ENCODE measurements at regions not wholly inside any gene's neighbourhood (a gene's known extent, or its start where the extent isn't known, plus 50 kb on each side); places are given as distances from the start of the nearest gene placed in this dataset.

GRCh38 chr2:126315828-126316227, 340.1 kb upstream of the GYPC start:
- ChIA-PET POLR2A (no interaction called here), CTCF (ENCODE audit: low intra/inter-chr PET ratio, low total read pairs) (no interaction called here)
- Histone ChIP-seq H3K4me3 (replicated peaks in 1 of 3; ENCODE audit: insufficient read depth in 1 of 3, low read depth in 2 of 3, low read length in 3 of 3) (no peak overlapping the region), H3K36me3 (replicated peaks in 1 of 2; ENCODE audit: control insufficient read depth in 1 of 2, insufficient read depth in 2 of 2, low read length in 2 of 2) (no peaks in the 10 kb centered on the region), H3K27ac (ENCODE audit: extremely low read length, insufficient read depth, low read length) (no peak overlapping the region), H4K20me1 (ENCODE audit: insufficient read depth, low read length) (no peaks in the 10 kb centered on the region), H3K79me2 (ENCODE audit: insufficient read depth, low read length) (no peaks in the 10 kb centered on the region), H3K27me3 (ENCODE audit: control insufficient read depth in 1 of 2, insufficient read depth in 2 of 2, low read length in 2 of 2) (no peaks in the 10 kb centered on the region), H3K4me1 (ENCODE audit: insufficient read depth, low read length) (no peaks in the 10 kb centered on the region), H3K9ac (ENCODE audit: insufficient read depth, low read depth, low read length) (no peak overlapping the region), H3K4me2 (ENCODE audit: low read depth, low read length) (no peak overlapping the region), H3K9me3 (ENCODE audit: low read length) (no peaks in the 10 kb centered on the region), H2AFZ (ENCODE audit: low read length) (no peak overlapping the region)
- BruUV-seq (replicated peaks), result no TSS peak
- no peak for ATAC-seq
- TF ChIP-seq ARID5B (CRISPR knock-in tag; IDR thresholded peaks at IDR 0.05) (no peak), GLMP (CRISPR knock-in tag; IDR thresholded peaks at IDR 0.05; ENCODE audit: borderline replicate concordance) (no peak), MXI1 (IDR thresholded peaks at IDR 0.05; ENCODE audit: borderline replicate concordance, low read depth, low read length) (no peak)
- in situ Hi-C loops (cut with HindIII; ENCODE audit: extremely low pct_ligation_motif_present, low pct_unique_long_range_greater_than_20kb), result no loop called here
- 0% methylated on average over 1 of the region's 1 CpG for WGBS (ENCODE audit: low lambda C conversion rate)
- intact Hi-C loops (cut with micrococcal nuclease; ENCODE audit: unreplicated experiment), result loop anchor here (5.0 kb wide), 1 partner anchor 1364 kb away; no protein-coding TSS in a partner anchor
- no peak for FAIRE-seq
- DNase-seq (ENCODE audit: low spot score), result no peak

Measured in HepG2 (cell line).